Adrenal gland (tissue), 9 donors: ENCODE measurements at regions not wholly inside any gene's neighbourhood (a gene's known extent, or its start where the extent isn't known, plus 50 kb on each side); places are given as distances from the start of the nearest gene placed in this dataset.

Experiments
- DNase-seq, 7 donors: peaks; one replicate each; pipeline ENCODE4 v3.0.0-alpha.2; 2019 to 2020
- H3K27ac ChIP-seq, 5 donors: fragments of 200-600 bp; sonication (generic) in 4 of 5; 1 replicate in 3 of 5; 2 replicates in 2 of 5; pipeline versions ENCODE4 v1.5.1 to v1.8.0; 2016 to 2020; ENCODE audit warnings: mild to moderate bottlenecking in 1 of 5
- H3K27me3 ChIP-seq: fragments of 200-600 bp; 2 replicates; pipeline ENCODE4 v1.8.0; 2021
- H3K36me3 ChIP-seq, 2 donors: fragments of 200-600 bp; replicated peaks in 1 of 2; 1 replicate in 1 of 2; 2 replicates in 1 of 2; pipeline versions ENCODE4 v1.5.1 to v1.8.0; 2018 to 2022
- H3K4me1 ChIP-seq, 2 donors: fragments of 200-600 bp; replicated peaks in 1 of 2; 1 replicate in 1 of 2; 2 replicates in 1 of 2; pipeline versions ENCODE4 v1.5.1 to v1.8.0; 2018 to 2021
- H3K4me3 ChIP-seq, 4 donors: fragments of 200-600 bp; sonication (generic) in 3 of 4; one replicate each; pipeline ENCODE4 v1.5.1; 2016 to 2018
- H3K9me3 ChIP-seq, 3 donors: fragments of 200-600 bp; sonication (generic) in 1 of 3; replicated peaks in 1 of 3; 1 replicate in 2 of 3; 2 replicates in 1 of 3; pipeline versions ENCODE4 v1.5.1 to v1.8.0; 2016 to 2021
- CTCF ChIP-seq, 6 experiments: fragments of 450-650 bp in 4 of 6; fragments of 200-600 bp in 2 of 6; sonication (generic) in 1 of 6; IDR thresholded peaks; 1 replicate in 5 of 6; 2 replicates in 1 of 6; pipeline versions ENCODE4 v1.5.1 to v1.8.0; 2016 to 2021; ENCODE audit warnings: antibody characterized with exemption in 6 of 6, mild to moderate bottlenecking in 2 of 6, moderate library complexity in 1 of 6
- POLR2A ChIP-seq, 2 donors: fragments of 450-650 bp; IDR thresholded peaks; one replicate each; pipeline ENCODE4 v1.6.1; 2017; ENCODE audit warnings: antibody characterized with exemption in 2 of 2, mild to moderate bottlenecking in 2 of 2, moderate library complexity in 1 of 2
- WGBS, 4 donors: extraction: QIAGEN DNeasy Blood & Tissue Kit in 2 of 4; methylation state at CpG; one replicate each; pipeline versions ENCODE4 v1.1.5 to v1.1.7; 2013 to 2017; 5-methylcytosine and 5-hydroxymethylcytosine counted together
- intact Hi-C, 2 donors: fragments of 100-400 bp; cut with DNase I; formaldehyde crosslinking; loops; one replicate each; pipeline versions ENCODE4 v1.14.1 to v1.15.0; 2022 to 2023
- donor health status: healthy with polysubstance abuse.
- donor health status: Bipolar disorder and iron deficiency.
- donor health status: DM: yes; HTN: yes; CAD: no.
- donor health status: DM: no; HTN: no; CAD: no.
- donor health status: DM: no; HTN: no; CAD: no.

- no peak for DNase-seq
- H3K4me1 ChIP-seq = no peaks in the 10 kb centered on the region
- H3K9me3 ChIP-seq = peaks cover 0 to 4% (median 0%) of the 10 kb centered on the region in 3 donors
- intact Hi-C loops = no loop called here
- peaks cover 5% of the 10 kb centered on the region for H3K27me3 ChIP-seq
- H3K27ac ChIP-seq = no peak overlapping the region
- no peak for TF ChIP-seq POLR2A (IDR thresholded peaks at IDR 0.05)
- no peak for TF ChIP-seq CTCF (IDR thresholded peaks at IDR 0.05)
- H3K4me3 ChIP-seq = no peak overlapping the region
- H3K36me3 ChIP-seq = no peaks in the 10 kb centered on the region
- WGBS, 4 donors = 69 to 82% (median 75%) methylated on average over 4 of the region's 4 CpGs
These were observed 397.2 kb downstream of the TCERG1L start for GRCh38 chr10:130914367-130914766.

- Histone ChIP-seq H3K4me1 (no peaks in the 10 kb centered on the region), H3K27me3 (peaks cover 5% of the 10 kb centered on the region), H3K36me3 (no peaks in the 10 kb centered on the region), H3K4me3 (no peak overlapping the region), H3K9me3 (peaks cover 0 to 4% (median 0%) of the 10 kb centered on the region in 3 donors), H3K27ac (no peak overlapping the region)
- no peak for DNase-seq
- intact Hi-C loops = no loop called here
- TF ChIP-seq POLR2A (IDR thresholded peaks at IDR 0.05) = no peak
- TF ChIP-seq CTCF (IDR thresholded peaks at IDR 0.05) = no peak
- WGBS, 4 donors = 56 to 70% (median 65%) methylated on average over 6 of the region's 6 CpGs
These were observed 396.5 kb downstream of the TCERG1L start for GRCh38 chr10:130915065-130915464.

GRCh38 chr10:130921461-130921860 lies 390.1 kb downstream of the TCERG1L start:
- no peak overlapping the region for H3K27ac ChIP-seq
- H3K36me3 ChIP-seq = no peaks in the 10 kb centered on the region
- no peak for TF ChIP-seq POLR2A (IDR thresholded peaks at IDR 0.05)
- TF ChIP-seq CTCF (IDR thresholded peaks at IDR 0.05) = no peak
- peak in 1 of 7 donors; percentile 20 for DNase-seq
- H3K9me3 ChIP-seq = no peaks in the 10 kb centered on the region
- no peaks in the 10 kb centered on the region for H3K4me1 ChIP-seq
- no peak overlapping the region for H3K4me3 ChIP-seq
- WGBS, 4 donors = 61 to 75% (median 69%) methylated on average over 4 of the region's 4 CpGs
- H3K27me3 ChIP-seq = peaks cover 20% of the 10 kb centered on the region
- intact Hi-C loops = no loop called here

GRCh38 chr10:130921911-130922440 lies 389.5 kb downstream of the TCERG1L start:
- WGBS, 4 donors = 71 to 85% (median 82%) methylated on average over 8 of the region's 8 CpGs
- Histone ChIP-seq H3K27ac (no peak overlapping the region), H3K4me3 (no peak overlapping the region), H3K9me3 (no peaks in the 10 kb centered on the region), H3K36me3 (no peaks in the 10 kb centered on the region), H3K27me3 (peaks cover 20% of the 10 kb centered on the region), H3K4me1 (no peaks in the 10 kb centered on the region)
- TF ChIP-seq CTCF (IDR thresholded peaks at IDR 0.05) (no peak), POLR2A (IDR thresholded peaks at IDR 0.05) (no peak)
- no peak for DNase-seq
- intact Hi-C loops = no loop called here
